Aorta (tissue), 5 donors: ENCODE measurements at regions not wholly inside any gene's neighbourhood (a gene's known extent, or its start where the extent isn't known, plus 50 kb on each side); places are given as distances from the start of the nearest gene placed in this dataset.
A peak's percentile ranks its signal among the peaks of the same experiment; 100 is the strongest.

Source experiments
- ATAC-seq: fragments of 200-7000 bp; cut with Tn5 transposase; one replicate; pipeline ENCODE4 v1.9.1; 2022; ENCODE audit warnings: moderate library complexity; ENCODE audit not compliant: low FRiP score
- DNase-seq, 2 donors: peaks; one replicate each; pipeline ENCODE4 v3.0.0-alpha.2; 2020
- H3K27ac ChIP-seq, 2 donors: one replicate each; pipeline ENCODE4 v1.5.1; 2013; ENCODE audit warnings: low read length in 2 of 2, mild to moderate bottlenecking in 2 of 2, moderate library complexity in 2 of 2, control low read depth in 1 of 2, inconsistent platforms in 1 of 2, low read depth in 1 of 2
- H3K27me3 ChIP-seq, 2 donors: one replicate each; pipeline ENCODE4 v1.6.1; 2013; ENCODE audit warnings: control low read depth in 1 of 2, low read length in 1 of 2, mild to moderate bottlenecking in 1 of 2, moderate library complexity in 1 of 2; ENCODE audit not compliant: insufficient read depth in 2 of 2, control insufficient read depth in 1 of 2
- H3K36me3 ChIP-seq, 2 donors: one replicate each; pipeline ENCODE4 v1.6.1; 2013; ENCODE audit warnings: control low read depth in 1 of 2, low read length in 1 of 2, mild to moderate bottlenecking in 1 of 2; ENCODE audit not compliant: insufficient read depth in 2 of 2, control insufficient read depth in 1 of 2
- H3K4me1 ChIP-seq, 2 donors: one replicate each; pipeline ENCODE4 v1.6.1; 2013; ENCODE audit warnings: low read length in 2 of 2, control low read depth in 1 of 2, mild to moderate bottlenecking in 1 of 2, moderate library complexity in 1 of 2; ENCODE audit not compliant: insufficient read depth in 2 of 2, control insufficient read depth in 1 of 2
- H3K4me3 ChIP-seq, 2 donors: one replicate each; pipeline ENCODE4 v1.5.1; 2013; ENCODE audit warnings: low read length in 2 of 2, control low read depth in 1 of 2, mild to moderate bottlenecking in 1 of 2
- H3K9me3 ChIP-seq: one replicate; pipeline ENCODE4 v1.6.1; 2013; ENCODE audit warnings: mild to moderate bottlenecking, low read length; ENCODE audit not compliant: control insufficient read depth
- WGBS, 2 donors: extraction: QIAGEN DNeasy Blood & Tissue Kit; methylation state at CpG; one replicate each; pipeline ENCODE4 v1.1.7; 2013; 5-methylcytosine and 5-hydroxymethylcytosine counted together
- intact Hi-C, 2 donors: fragments of 100-400 bp; cut with DNase I; formaldehyde crosslinking; loops; one replicate each; pipeline versions ENCODE4 v1.14.2 to v1.15.0; 2022
- donor health status: healthy with polysubstance abuse.
- donor health status: Bipolar disorder and iron deficiency.
- donor health status: DM: no; HTN: no; CAD: no.
- donor health status: DM: no; HTN: no; CAD: no.
- donor health status: DM: yes; HTN: yes; CAD: no.

- Histone ChIP-seq H3K27me3 (no peaks in the 10 kb centered on the region), H3K4me1 (peaks cover 2 to 16% of the 10 kb centered on the region in 2 donors), H3K27ac (no peak overlapping the region), H3K36me3 (no peaks in the 10 kb centered on the region), H3K4me3 (no peak overlapping the region), H3K9me3 (no peaks in the 10 kb centered on the region)
- DNase-seq: no peak
- WGBS, 2 donors: 90 to 93% methylated on average over 4 of the region's 4 CpGs
- no peak for ATAC-seq
- intact Hi-C loops: loop anchor here (5.0 to 10.0 kb wide), 2 partner anchors 117 to 125 kb away; no protein-coding TSS in a partner anchor
Measured at GRCh38 chr15:87489902-87490665, 766.5 kb downstream of the NTRK3 start.

GRCh38 chr15:87489456-87489855 lies 767.1 kb downstream of the NTRK3 start:
- Histone ChIP-seq H3K27me3 (no peaks in the 10 kb centered on the region), H3K27ac (no peak overlapping the region), H3K36me3 (no peaks in the 10 kb centered on the region), H3K4me1 (peaks cover 2 to 16% of the 10 kb centered on the region in 2 donors), H3K4me3 (no peak overlapping the region), H3K9me3 (no peaks in the 10 kb centered on the region)
- intact Hi-C loops: loop anchor here in 1 of 2 donors (10.0 kb wide), 1 partner anchor 125 kb away; no protein-coding TSS in a partner anchor
- ATAC-seq (no peak), DNase-seq (no peak)

GRCh38 chr15:87487484-87487883 lies 769.1 kb downstream of the NTRK3 start:
- Histone ChIP-seq H3K9me3 (no peaks in the 10 kb centered on the region), H3K4me3 (no peak overlapping the region), H3K4me1 (peaks cover 2 to 11% of the 10 kb centered on the region in 2 donors), H3K27ac (no peak overlapping the region), H3K27me3 (no peaks in the 10 kb centered on the region), H3K36me3 (no peaks in the 10 kb centered on the region)
- 26 to 34% methylated on average over 2 of the region's 2 CpGs for WGBS, 2 donors
- DNase-seq (no peak), ATAC-seq (no peak)
- intact Hi-C loops: loop anchor here in 1 of 2 donors (10.0 kb wide), 1 partner anchor 127 kb away; no protein-coding TSS in a partner anchor

- WGBS, 2 donors: 89 to 100% methylated on average over 1 of the region's 1 CpG
- no peak for ATAC-seq
- Histone ChIP-seq H3K27me3 (no peaks in the 10 kb centered on the region), H3K4me3 (no peak overlapping the region), H3K36me3 (no peaks in the 10 kb centered on the region), H3K4me1 (peaks cover 2% of the 10 kb centered on the region in 2 donors), H3K27ac (no peak overlapping the region), H3K9me3 (no peaks in the 10 kb centered on the region)
- no peak for DNase-seq
- intact Hi-C loops: loop anchor here in 1 of 2 donors (10.0 kb wide), 1 partner anchor 131 kb away; no protein-coding TSS in a partner anchor
Measured at GRCh38 chr15:87483468-87483867, 773.1 kb downstream of the NTRK3 start.

- ATAC-seq (no peak), DNase-seq (no peak)
- intact Hi-C loops: loop anchor here in 1 of 2 donors (10.0 kb wide), 1 partner anchor 134 kb away; no protein-coding TSS in a partner anchor
- Histone ChIP-seq H3K9me3 (no peaks in the 10 kb centered on the region), H3K27ac (no peak overlapping the region), H3K4me1 (peaks cover 2 to 3% of the 10 kb centered on the region in 2 donors), H3K4me3 (no peak overlapping the region), H3K27me3 (no peaks in the 10 kb centered on the region), H3K36me3 (no peaks in the 10 kb centered on the region)
- WGBS, 2 donors: 61 to 68% methylated on average over 3 of the region's 3 CpGs
Measured at GRCh38 chr15:87481126-87481525, 775.4 kb downstream of the NTRK3 start.

GRCh38 chr15:87478687-87479072 lies 777.9 kb downstream of the NTRK3 start:
- intact Hi-C loops: no loop called here
- no peak for ATAC-seq
- no peak overlapping the region for H3K4me3 ChIP-seq

GRCh38 chr15:87477737-87478686 lies 778.5 kb downstream of the NTRK3 start:
- 17% methylated on average over 8 of the region's 8 CpGs for WGBS, 2 donors
- Histone ChIP-seq H3K27ac (no peak overlapping the region), H3K9me3 (no peaks in the 10 kb centered on the region), H3K4me3 (peak overlapping the region in 1 of 2 donors; percentile 7), H3K4me1 (peaks cover 2 to 3% of the 10 kb centered on the region in 2 donors), H3K27me3 (no peaks in the 10 kb centered on the region), H3K36me3 (no peaks in the 10 kb centered on the region)
- ATAC-seq: peak; percentile 90
- peak in 1 of 2 donors; percentile 50 for DNase-seq
- intact Hi-C loops: no loop called here

More at GRCh38 chr15:87478687-87479072, 777.9 kb downstream of the NTRK3 start:
- Histone ChIP-seq H3K27ac (no peak overlapping the region), H3K9me3 (no peaks in the 10 kb centered on the region), H3K27me3 (no peaks in the 10 kb centered on the region), H3K4me1 (peaks cover 2 to 3% of the 10 kb centered on the region in 2 donors), H3K36me3 (no peaks in the 10 kb centered on the region)
- no peak for DNase-seq
- WGBS, 2 donors: 93 to 94% methylated on average over 2 of the region's 2 CpGs

- intact Hi-C loops: no loop called here
- no peak overlapping the region for H3K27ac ChIP-seq
Measured at GRCh38 chr15:87477026-87477425, 779.5 kb downstream of the NTRK3 start.

More at GRCh38 chr15:87477026-87477425, 779.5 kb downstream of the NTRK3 start:
- no peak overlapping the region for H3K4me3 ChIP-seq
- H3K4me1 ChIP-seq: peaks cover 2 to 3% of the 10 kb centered on the region in 2 donors
- H3K9me3 ChIP-seq: no peaks in the 10 kb centered on the region
- DNase-seq: no peak
- ATAC-seq: no peak
- H3K27me3 ChIP-seq: no peaks in the 10 kb centered on the region
- 98% methylated on average over 1 of the region's 1 CpG for WGBS, 2 donors
- no peaks in the 10 kb centered on the region for H3K36me3 ChIP-seq
